ENCODE measurements at regions not wholly inside any gene's neighbourhood (a gene's known extent, or its start where the extent isn't known, plus 50 kb on each side); places are given as distances from the start of the nearest gene placed in this dataset.

DNA sequence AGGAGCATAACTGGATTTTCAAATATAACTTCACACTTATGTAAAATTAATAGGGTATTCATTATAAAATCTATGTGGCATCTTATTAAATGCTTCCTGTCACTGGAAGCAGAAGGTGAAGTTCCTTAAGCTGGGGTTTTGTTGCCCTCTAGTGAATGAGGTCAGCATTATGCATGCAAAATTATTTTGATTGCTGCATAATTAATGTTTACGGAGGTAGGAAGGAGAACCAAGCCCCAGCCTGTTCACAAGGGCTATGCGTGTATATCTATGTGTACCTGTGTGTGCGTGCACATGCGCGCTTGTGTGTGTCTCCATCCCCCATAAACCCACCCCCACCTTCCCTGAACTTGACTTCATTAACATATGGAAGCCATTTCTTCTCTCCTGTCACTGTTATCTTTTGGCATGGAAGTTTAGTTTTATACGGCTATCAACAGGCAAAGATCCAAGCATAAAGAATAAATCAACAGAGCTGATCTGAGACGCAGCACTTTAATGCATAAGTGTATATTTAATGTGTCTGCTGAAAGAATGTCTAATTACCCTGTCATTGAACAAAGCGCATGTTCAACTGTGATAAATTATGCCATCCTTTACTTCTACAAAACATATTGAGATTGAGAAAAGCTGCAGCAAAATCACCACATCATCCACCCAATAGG, 90.2 kb upstream of the CDH4 start:
- H4K20me1 ChIP-seq (ENCODE audit: low read depth) = no peaks in the 10 kb centered on the region
- H3K36me3 ChIP-seq = no peaks in the 10 kb centered on the region
- no peaks in the 10 kb centered on the region for H3K79me2 ChIP-seq (ENCODE audit: low read depth)
- no peaks in the 10 kb centered on the region for H3K4me1 ChIP-seq
- no peak overlapping the region for H2AFZ ChIP-seq (replicated peaks)
- H3K4me1 Mint-ChIP-seq = peaks cover 14% of the 10 kb centered on the region
- H3K27me3 Mint-ChIP-seq (ENCODE audit: insufficient read depth, low read depth) = peaks cover 5% of the 10 kb centered on the region
- H3F3A ChIP-seq (ENCODE audit: low read depth) = no peaks in the 10 kb centered on the region
- H3K4me3 ChIP-seq = no peak overlapping the region
- H3K27ac ChIP-seq = no peak overlapping the region
- H3K4me3 Mint-ChIP-seq = no peak overlapping the region
- H3K4me2 ChIP-seq = no peak overlapping the region
- no peak overlapping the region for H3K27ac Mint-ChIP-seq
- H3K9ac ChIP-seq = no peak overlapping the region
- no peak for DNase-seq (ENCODE audit: low spot score)
- TF ChIP-seq EZH2phosphoT487 (IDR thresholded peaks at IDR 0.05) = no peak
- TF ChIP-seq EZH2 (IDR thresholded peaks at IDR 0.05) = no peak
- TF ChIP-seq, protein P1, sequence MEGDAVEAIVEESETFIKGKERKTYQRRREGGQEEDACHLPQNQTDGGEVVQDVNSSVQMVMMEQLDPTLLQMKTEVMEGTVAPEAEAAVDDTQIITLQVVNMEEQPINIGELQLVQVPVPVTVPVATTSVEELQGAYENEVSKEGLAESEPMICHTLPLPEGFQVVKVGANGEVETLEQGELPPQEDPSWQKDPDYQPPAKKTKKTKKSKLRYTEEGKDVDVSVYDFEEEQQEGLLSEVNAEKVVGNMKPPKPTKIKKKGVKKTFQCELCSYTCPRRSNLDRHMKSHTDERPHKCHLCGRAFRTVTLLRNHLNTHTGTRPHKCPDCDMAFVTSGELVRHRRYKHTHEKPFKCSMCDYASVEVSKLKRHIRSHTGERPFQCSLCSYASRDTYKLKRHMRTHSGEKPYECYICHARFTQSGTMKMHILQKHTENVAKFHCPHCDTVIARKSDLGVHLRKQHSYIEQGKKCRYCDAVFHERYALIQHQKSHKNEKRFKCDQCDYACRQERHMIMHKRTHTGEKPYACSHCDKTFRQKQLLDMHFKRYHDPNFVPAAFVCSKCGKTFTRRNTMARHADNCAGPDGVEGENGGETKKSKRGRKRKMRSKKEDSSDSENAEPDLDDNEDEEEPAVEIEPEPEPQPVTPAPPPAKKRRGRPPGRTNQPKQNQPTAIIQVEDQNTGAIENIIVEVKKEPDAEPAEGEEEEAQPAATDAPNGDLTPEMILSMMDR (IDR thresholded peaks at IDR 0.05) = no peak
- H3K9me3 ChIP-seq (ENCODE audit: low read depth) = no peaks in the 10 kb centered on the region
- no peaks in the 10 kb centered on the region for H3K36me3 Mint-ChIP-seq
- H3K27me3 ChIP-seq = peaks cover 23% of the 10 kb centered on the region
- peaks cover 2% of the 10 kb centered on the region for H3K9me3 Mint-ChIP-seq

- Mint-ChIP-seq H3K4me1 (peaks cover 14% of the 10 kb centered on the region), H3K27me3 (ENCODE audit: insufficient read depth, low read depth) (peaks cover 5% of the 10 kb centered on the region)
These were observed 89.6 kb upstream of the CDH4 start for GRCh38 chr20:61162451-61162850.

GRCh38 chr20:61163031-61163430, 89.0 kb upstream of the CDH4 start:
- Histone ChIP-seq H3K4me2 (no peak overlapping the region), H3K9me3 (ENCODE audit: low read depth) (no peaks in the 10 kb centered on the region), H3F3A (ENCODE audit: low read depth) (no peaks in the 10 kb centered on the region), H3K79me2 (ENCODE audit: low read depth) (no peaks in the 10 kb centered on the region), H3K27ac (no peak overlapping the region), H3K4me3 (no peak overlapping the region), H3K9ac (no peak overlapping the region), H3K4me1 (no peaks in the 10 kb centered on the region), H2AFZ (replicated peaks) (no peak overlapping the region), H3K27me3 (peaks cover 23% of the 10 kb centered on the region), H3K36me3 (no peaks in the 10 kb centered on the region), H4K20me1 (ENCODE audit: low read depth) (no peaks in the 10 kb centered on the region)
- peaks cover 2% of the 10 kb centered on the region for H3K9me3 Mint-ChIP-seq
- TF ChIP-seq, protein P1 (IDR thresholded peaks at IDR 0.05) = no peak
- TF ChIP-seq EZH2phosphoT487 (IDR thresholded peaks at IDR 0.05) (no peak), EZH2 (IDR thresholded peaks at IDR 0.05) (no peak)
- H3K27ac Mint-ChIP-seq = no peak overlapping the region
- DNase-seq (ENCODE audit: low spot score) = no peak
- H3K27me3 Mint-ChIP-seq (ENCODE audit: insufficient read depth, low read depth) = peaks cover 5% of the 10 kb centered on the region
- no peak overlapping the region for H3K4me3 Mint-ChIP-seq
- H3K4me1 Mint-ChIP-seq = peaks cover 14% of the 10 kb centered on the region
- no peaks in the 10 kb centered on the region for H3K36me3 Mint-ChIP-seq

More at GRCh38 chr20:61162451-61162850, 89.6 kb upstream of the CDH4 start:
- Histone ChIP-seq H3K4me2 (no peak overlapping the region), H3K27ac (no peak overlapping the region), H3K27me3 (peaks cover 23% of the 10 kb centered on the region), H3K9ac (no peak overlapping the region), H2AFZ (replicated peaks) (no peak overlapping the region), H3K9me3 (ENCODE audit: low read depth) (no peaks in the 10 kb centered on the region), H3F3A (ENCODE audit: low read depth) (no peaks in the 10 kb centered on the region), H3K36me3 (no peaks in the 10 kb centered on the region), H3K4me1 (no peaks in the 10 kb centered on the region), H3K79me2 (ENCODE audit: low read depth) (no peaks in the 10 kb centered on the region), H4K20me1 (ENCODE audit: low read depth) (no peaks in the 10 kb centered on the region), H3K4me3 (no peak overlapping the region)
- no peak overlapping the region for H3K4me3 Mint-ChIP-seq
- no peak for DNase-seq (ENCODE audit: low spot score)
- H3K27ac Mint-ChIP-seq = no peak overlapping the region
- TF ChIP-seq EZH2 (IDR thresholded peaks at IDR 0.05) (no peak), EZH2phosphoT487 (IDR thresholded peaks at IDR 0.05) (no peak)
- TF ChIP-seq, protein P1 (IDR thresholded peaks at IDR 0.05) = no peak
- no peaks in the 10 kb centered on the region for H3K36me3 Mint-ChIP-seq
- H3K9me3 Mint-ChIP-seq = peaks cover 2% of the 10 kb centered on the region
